HEK293 (cell line): ENCODE measurements at regions not wholly inside any gene's neighbourhood (a gene's known extent, or its start where the extent isn't known, plus 50 kb on each side); places are given as distances from the start of the nearest gene placed in this dataset.

Experiments
- CTCF ChIA-PET: fragments of 350-600 bp; formaldehyde crosslinking; extraction: SDS; loops from one replicate; lab custom pipeline; 2021; ENCODE audit warnings: antibody characterized with exemption; lab: Yijun Ruan, JAX
- POLR2A ChIA-PET: fragments of 300-600 bp; formaldehyde crosslinking; extraction: SDS; loops from one replicate; lab custom pipeline; 2020; ENCODE audit warnings: antibody characterized with exemption, inconsistent platforms; lab: Yijun Ruan, JAX
- H3K27ac ChIP-seq: fragments of 200-500 bp; sonication (Bioruptor generic); 2 replicates; pipeline ENCODE4 v1.5.1; 2014; ENCODE audit warnings: low read depth, low read length, control low read depth, inconsistent platforms; ENCODE audit errors: extremely low read depth
- H3K36me3 ChIP-seq, 2 experiments: fragments of 200-500 bp in 1 of 2; sonication (Bioruptor generic) in 1 of 2; 1 replicate in 1 of 2; 2 replicates in 1 of 2; pipeline ENCODE4 v1.5.1; 2014 to 2017; ENCODE audit warnings: inconsistent platforms in 2 of 2, low read length in 2 of 2; ENCODE audit not compliant: control insufficient read depth in 2 of 2, insufficient read depth in 1 of 2
- H3K4me1 ChIP-seq: fragments of 200-500 bp; sonication (Bioruptor generic); 2 replicates; pipeline ENCODE4 v1.5.1; 2014; ENCODE audit warnings: mild to moderate bottlenecking, low read length, inconsistent platforms; ENCODE audit not compliant: control insufficient read depth, insufficient read depth
- H3K4me3 ChIP-seq: 2 replicates; pipeline ENCODE4 v1.5.1; 2011; ENCODE audit warnings: low read depth, mild to moderate bottlenecking, control low read depth, low read length, moderate library complexity
- H3K9me3 ChIP-seq: fragments of 200-500 bp; sonication (Bioruptor generic); 2 replicates; pipeline ENCODE4 v1.5.1; 2014; ENCODE audit warnings: low read depth, low read length, inconsistent platforms; ENCODE audit not compliant: control insufficient read depth, insufficient read depth
- FEZF1 ChIP-seq: fragments of 450-650 bp; formaldehyde crosslinking; IDR thresholded peaks from 2 replicates; pipeline ENCODE4 v1.5.1; 2016; ENCODE audit warnings: missing biosample characterization, missing genetic modification characterization
- HOXD13 ChIP-seq: sonication (generic); formaldehyde crosslinking; IDR thresholded peaks from 2 replicates; pipeline ENCODE4 v1.8.0; 2022; ENCODE audit warnings: missing genetic modification reagents, borderline replicate concordance
- OSR2 ChIP-seq: fragments of 450-650 bp; formaldehyde crosslinking; IDR thresholded peaks from 2 replicates; pipeline ENCODE4 v1.5.1; 2016; ENCODE audit warnings: missing biosample characterization, missing genetic modification characterization
- RBAK ChIP-seq: fragments of 450-650 bp; formaldehyde crosslinking; IDR thresholded peaks from 2 replicates; pipeline ENCODE4 v1.5.1; 2016; ENCODE audit warnings: missing biosample characterization, missing genetic modification characterization
- SCRT1 ChIP-seq: fragments of 450-650 bp; formaldehyde crosslinking; IDR thresholded peaks from 2 replicates; pipeline ENCODE4 v1.5.1; 2016; ENCODE audit warnings: missing biosample characterization, missing genetic modification characterization, borderline replicate concordance
- SETDB1 ChIP-seq: IDR thresholded peaks from one replicate; pipeline ENCODE4 v1.6.1; 2017; ENCODE audit warnings: mild to moderate bottlenecking, low read length, moderate library complexity, mixed read lengths; ENCODE audit not compliant: insufficient read length
- ZBTB21 ChIP-seq: fragments of 450-650 bp; formaldehyde crosslinking; IDR thresholded peaks from 2 replicates; pipeline ENCODE4 v1.5.1; 2017; ENCODE audit warnings: missing biosample characterization, missing genetic modification characterization
- ZNF423 ChIP-seq: fragments of 450-650 bp; formaldehyde crosslinking; IDR thresholded peaks from 2 replicates; pipeline ENCODE4 v1.5.1; 2016; ENCODE audit warnings: missing biosample characterization, missing genetic modification characterization
- ZNF768 ChIP-seq: fragments of 450-650 bp; formaldehyde crosslinking; IDR thresholded peaks from 2 replicates; pipeline ENCODE4 v1.5.1; 2018; ENCODE audit warnings: missing biosample characterization, mild to moderate bottlenecking, missing genetic modification characterization
- ZNF785 ChIP-seq: fragments of 450-650 bp; formaldehyde crosslinking; IDR thresholded peaks from 2 replicates; pipeline ENCODE4 v1.5.1; 2016; ENCODE audit warnings: missing biosample characterization, missing genetic modification characterization
- TF ChIP-seq, protein P1 (sequence below): fragments of 450-650 bp; formaldehyde crosslinking; IDR thresholded peaks from 2 replicates; pipeline ENCODE4 v1.5.1; 2016; ENCODE audit warnings: missing biosample characterization, missing genetic modification characterization
- TF ChIP-seq, protein P2 (sequence below): fragments of 450-650 bp; formaldehyde crosslinking; IDR thresholded peaks from 2 replicates; pipeline ENCODE4 v1.5.1; 2017; ENCODE audit warnings: missing biosample characterization, missing genetic modification characterization
- TF ChIP-seq, protein P3 (sequence below): fragments of 450-650 bp; formaldehyde crosslinking; IDR thresholded peaks from 2 replicates; pipeline ENCODE4 v1.5.1; 2016; ENCODE audit warnings: missing biosample characterization, missing genetic modification characterization
- TF ChIP-seq, protein P4 (sequence below): fragments of 450-650 bp; formaldehyde crosslinking; IDR thresholded peaks from 2 replicates; pipeline ENCODE4 v1.5.1; 2017; ENCODE audit warnings: missing biosample characterization, missing genetic modification characterization

DNA sequence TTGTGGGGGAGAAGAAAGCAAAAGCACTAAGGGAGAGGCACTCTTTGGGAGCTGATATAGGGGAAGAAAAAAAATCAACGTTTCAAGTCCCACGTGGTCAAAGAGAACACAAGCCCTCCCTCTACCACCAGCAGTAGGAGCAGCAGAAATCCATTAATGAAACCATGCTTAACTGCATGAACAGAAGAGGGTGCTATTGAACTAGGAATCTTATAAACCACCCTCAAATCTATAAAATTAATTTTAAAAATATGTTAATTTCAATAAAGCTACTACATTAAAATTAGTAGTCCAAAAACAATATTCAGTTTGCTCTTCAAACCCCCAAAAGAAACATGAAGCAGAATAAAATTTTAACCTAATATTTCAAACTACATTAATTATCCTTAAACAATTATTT is 147.8 kb downstream of the TMEM18 start:
- H3K4me1 ChIP-seq, result no peaks in the 10 kb centered on the region
- no peaks in the 10 kb centered on the region for H3K9me3 ChIP-seq
- no peak overlapping the region for H3K4me3 ChIP-seq
- TF ChIP-seq, protein P1, sequence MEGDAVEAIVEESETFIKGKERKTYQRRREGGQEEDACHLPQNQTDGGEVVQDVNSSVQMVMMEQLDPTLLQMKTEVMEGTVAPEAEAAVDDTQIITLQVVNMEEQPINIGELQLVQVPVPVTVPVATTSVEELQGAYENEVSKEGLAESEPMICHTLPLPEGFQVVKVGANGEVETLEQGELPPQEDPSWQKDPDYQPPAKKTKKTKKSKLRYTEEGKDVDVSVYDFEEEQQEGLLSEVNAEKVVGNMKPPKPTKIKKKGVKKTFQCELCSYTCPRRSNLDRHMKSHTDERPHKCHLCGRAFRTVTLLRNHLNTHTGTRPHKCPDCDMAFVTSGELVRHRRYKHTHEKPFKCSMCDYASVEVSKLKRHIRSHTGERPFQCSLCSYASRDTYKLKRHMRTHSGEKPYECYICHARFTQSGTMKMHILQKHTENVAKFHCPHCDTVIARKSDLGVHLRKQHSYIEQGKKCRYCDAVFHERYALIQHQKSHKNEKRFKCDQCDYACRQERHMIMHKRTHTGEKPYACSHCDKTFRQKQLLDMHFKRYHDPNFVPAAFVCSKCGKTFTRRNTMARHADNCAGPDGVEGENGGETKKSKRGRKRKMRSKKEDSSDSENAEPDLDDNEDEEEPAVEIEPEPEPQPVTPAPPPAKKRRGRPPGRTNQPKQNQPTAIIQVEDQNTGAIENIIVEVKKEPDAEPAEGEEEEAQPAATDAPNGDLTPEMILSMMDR (tag by site-specific recombination), result peak; percentile 22; the same call in 1 of the 2 replicates
- no peak for TF ChIP-seq FEZF1 (tag by site-specific recombination)
- POLR2A ChIA-PET, result no interaction called here
- H3K27ac ChIP-seq, result no peak overlapping the region
- H3K36me3 ChIP-seq, result no peaks in the 10 kb centered on the region
- CTCF ChIA-PET, result interaction anchor here (0.6 to 2.5 kb wide), 17 partner anchors 16 to 1016 kb away, joined by 3 to 27 read pairs (median 4); no protein-coding TSS in a partner anchor

DNA sequence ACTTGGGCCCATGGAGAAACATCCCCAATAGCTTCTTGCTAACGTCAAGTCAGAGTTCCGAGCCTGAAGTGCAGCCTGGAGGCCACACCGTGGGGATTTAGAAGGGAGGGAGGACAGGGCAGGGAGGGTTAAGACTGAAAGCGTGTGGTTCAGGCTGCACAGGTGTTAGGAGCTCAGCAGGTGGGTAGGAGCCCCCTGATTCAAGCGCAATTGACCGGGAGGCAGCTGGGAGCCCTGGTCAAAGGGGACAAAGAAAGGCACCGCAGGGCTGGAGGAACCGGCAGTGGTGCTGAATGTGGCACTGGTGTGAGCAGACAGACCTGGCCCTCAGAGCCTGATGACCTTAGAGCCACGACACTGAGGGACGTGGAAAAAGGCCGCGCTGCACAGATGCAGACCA is 149.6 kb downstream of the TMEM18 start:
- Histone ChIP-seq H3K27ac (no peak overlapping the region), H3K36me3 (no peaks in the 10 kb centered on the region), H3K4me1 (no peaks in the 10 kb centered on the region), H3K4me3 (no peak overlapping the region), H3K9me3 (no peaks in the 10 kb centered on the region)
- ChIA-PET CTCF (no interaction called here), POLR2A (no interaction called here)
- TF ChIP-seq OSR2 (tag by site-specific recombination), result no peak

DNA sequence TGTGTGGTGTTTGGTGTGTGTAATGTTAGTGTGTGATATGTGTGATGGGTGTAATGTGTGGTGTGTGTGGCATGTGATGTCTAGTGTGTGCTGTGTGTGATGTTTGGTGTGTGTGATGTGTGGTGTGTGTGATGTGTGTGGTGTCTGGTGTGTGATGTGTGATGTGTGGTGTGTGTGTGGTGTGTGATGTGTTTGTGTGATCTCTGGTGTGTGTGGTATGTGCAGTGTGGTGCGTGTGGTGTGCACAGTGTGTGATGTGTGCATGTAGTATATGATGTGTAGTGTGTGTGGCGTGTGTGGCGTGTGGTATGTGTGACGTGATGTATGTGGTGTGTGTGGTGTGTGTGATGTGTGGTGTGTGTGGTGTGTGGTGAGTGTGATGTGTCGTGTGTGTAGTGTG is 150.3 kb downstream of the TMEM18 start:
- CTCF ChIA-PET, result no interaction called here
- H3K36me3 ChIP-seq, result no peaks in the 10 kb centered on the region
- H3K4me3 ChIP-seq, result no peak overlapping the region
- no peaks in the 10 kb centered on the region for H3K4me1 ChIP-seq
- POLR2A ChIA-PET, result no interaction called here
- no peak overlapping the region for H3K27ac ChIP-seq
- no peaks in the 10 kb centered on the region for H3K9me3 ChIP-seq
- TF ChIP-seq, protein P2, sequence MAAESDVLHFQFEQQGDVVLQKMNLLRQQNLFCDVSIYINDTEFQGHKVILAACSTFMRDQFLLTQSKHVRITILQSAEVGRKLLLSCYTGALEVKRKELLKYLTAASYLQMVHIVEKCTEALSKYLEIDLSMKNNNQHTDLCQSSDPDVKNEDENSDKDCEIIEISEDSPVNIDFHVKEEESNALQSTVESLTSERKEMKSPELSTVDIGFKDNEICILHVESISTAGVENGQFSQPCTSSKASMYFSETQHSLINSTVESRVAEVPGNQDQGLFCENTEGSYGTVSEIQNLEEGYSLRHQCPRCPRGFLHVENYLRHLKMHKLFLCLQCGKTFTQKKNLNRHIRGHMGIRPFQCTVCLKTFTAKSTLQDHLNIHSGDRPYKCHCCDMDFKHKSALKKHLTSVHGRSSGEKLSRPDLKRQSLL (tag by site-specific recombination), result no peak
- TF ChIP-seq RBAK (no peak), ZNF423 (tag by site-specific recombination) (no peak), ZNF768 (tag by site-specific recombination) (no peak), SETDB1 (no peak), ZNF785 (tag by site-specific recombination) (no peak), SCRT1 (tag by site-specific recombination) (no peak), HOXD13 (CRISPR knock-in tag) (0 out of 2 replicates have a peak, but pooled peaks have one; percentile 10), ZBTB21 (tag by site-specific recombination) (no peak)
- TF ChIP-seq, protein P3, sequence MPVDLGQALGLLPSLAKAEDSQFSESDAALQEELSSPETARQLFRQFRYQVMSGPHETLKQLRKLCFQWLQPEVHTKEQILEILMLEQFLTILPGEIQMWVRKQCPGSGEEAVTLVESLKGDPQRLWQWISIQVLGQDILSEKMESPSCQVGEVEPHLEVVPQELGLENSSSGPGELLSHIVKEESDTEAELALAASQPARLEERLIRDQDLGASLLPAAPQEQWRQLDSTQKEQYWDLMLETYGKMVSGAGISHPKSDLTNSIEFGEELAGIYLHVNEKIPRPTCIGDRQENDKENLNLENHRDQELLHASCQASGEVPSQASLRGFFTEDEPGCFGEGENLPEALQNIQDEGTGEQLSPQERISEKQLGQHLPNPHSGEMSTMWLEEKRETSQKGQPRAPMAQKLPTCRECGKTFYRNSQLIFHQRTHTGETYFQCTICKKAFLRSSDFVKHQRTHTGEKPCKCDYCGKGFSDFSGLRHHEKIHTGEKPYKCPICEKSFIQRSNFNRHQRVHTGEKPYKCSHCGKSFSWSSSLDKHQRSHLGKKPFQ, result peak; percentile 55; the same call in 1 of the 2 replicates
- TF ChIP-seq, protein P4, sequence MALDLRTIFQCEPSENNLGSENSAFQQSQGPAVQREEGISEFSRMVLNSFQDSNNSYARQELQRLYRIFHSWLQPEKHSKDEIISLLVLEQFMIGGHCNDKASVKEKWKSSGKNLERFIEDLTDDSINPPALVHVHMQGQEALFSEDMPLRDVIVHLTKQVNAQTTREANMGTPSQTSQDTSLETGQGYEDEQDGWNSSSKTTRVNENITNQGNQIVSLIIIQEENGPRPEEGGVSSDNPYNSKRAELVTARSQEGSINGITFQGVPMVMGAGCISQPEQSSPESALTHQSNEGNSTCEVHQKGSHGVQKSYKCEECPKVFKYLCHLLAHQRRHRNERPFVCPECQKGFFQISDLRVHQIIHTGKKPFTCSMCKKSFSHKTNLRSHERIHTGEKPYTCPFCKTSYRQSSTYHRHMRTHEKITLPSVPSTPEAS (tag by site-specific recombination), result no peak
